ACC112 (cell line): ENCODE measurements at regions not wholly inside any gene's neighbourhood (a gene's known extent, or its start where the extent isn't known, plus 50 kb on each side); places are given as distances from the start of the nearest gene placed in this dataset.

Experiments used
- H2AFZ ChIP-seq: fragments of 200-600 bp; sonication (generic); one replicate; pipeline ENCODE4 v1.6.0; 2017; ENCODE audit warnings: antibody characterized with exemption, low read length; ENCODE audit not compliant: unreplicated experiment
- H3K27ac ChIP-seq: fragments of 200-600 bp; sonication (generic); 2 replicates; pipeline ENCODE4 v1.5.1; 2014; ENCODE audit warnings: low read depth, mild to moderate bottlenecking, antibody characterized with exemption, low read length, moderate library complexity
- H3K27me3 ChIP-seq: fragments of 200-600 bp; sonication (generic); 2 replicates; pipeline ENCODE4 v1.6.1; 2014; ENCODE audit warnings: mild to moderate bottlenecking, antibody characterized with exemption, low read length, moderate library complexity, mixed read lengths; ENCODE audit not compliant: insufficient read depth
- H3K36me3 ChIP-seq: fragments of 200-600 bp; sonication (generic); 2 replicates; pipeline ENCODE4 v1.6.1; 2016; ENCODE audit warnings: mild to moderate bottlenecking, antibody characterized with exemption, low read length, moderate library complexity, mixed read lengths; ENCODE audit not compliant: insufficient read depth
- H3K4me1 ChIP-seq: fragments of 200-600 bp; sonication (generic); one replicate; pipeline ENCODE4 v1.6.1; 2016; ENCODE audit warnings: low read length, mixed read lengths; ENCODE audit not compliant: insufficient read depth, unreplicated experiment, control insufficient read depth
- H3K4me3 ChIP-seq: fragments of 200-600 bp; sonication (generic); 2 replicates; pipeline ENCODE4 v1.5.1; 2014; ENCODE audit warnings: mild to moderate bottlenecking, low read depth, low read length
- H3K79me2 ChIP-seq: fragments of 200-600 bp; sonication (generic); one replicate; pipeline ENCODE4 v1.6.0; 2016; ENCODE audit warnings: low read length; ENCODE audit not compliant: control insufficient read depth, unreplicated experiment, insufficient read depth

- Histone ChIP-seq H3K79me2 (no peaks in the 10 kb centered on the region), H3K27ac (no peak overlapping the region), H3K27me3 (peaks cover 19% of the 10 kb centered on the region), H3K36me3 (no peaks in the 10 kb centered on the region), H3K4me1 (no peaks in the 10 kb centered on the region), H3K4me3 (no peak overlapping the region), H2AFZ (no peak overlapping the region)
Measured at GRCh38 chr5:99076723-99077640, 148.2 kb upstream of the CHD1 start.

GRCh38 chr5:99072846-99073245, 144.0 kb upstream of the CHD1 start:
- Histone ChIP-seq H3K4me1 (no peaks in the 10 kb centered on the region), H3K4me3 (no peak overlapping the region), H3K36me3 (no peaks in the 10 kb centered on the region), H3K27ac (no peak overlapping the region), H3K79me2 (no peaks in the 10 kb centered on the region), H2AFZ (no peak overlapping the region), H3K27me3 (no peaks in the 10 kb centered on the region)

GRCh38 chr5:99070822-99071221, 142.0 kb upstream of the CHD1 start:
- Histone ChIP-seq H2AFZ (no peak overlapping the region), H3K79me2 (no peaks in the 10 kb centered on the region), H3K36me3 (no peaks in the 10 kb centered on the region), H3K4me3 (no peak overlapping the region), H3K27me3 (no peaks in the 10 kb centered on the region), H3K27ac (no peak overlapping the region), H3K4me1 (no peaks in the 10 kb centered on the region)

GRCh38 chr5:99070362-99070761, 141.6 kb upstream of the CHD1 start:
- no peaks in the 10 kb centered on the region for H3K4me1 ChIP-seq
- H3K79me2 ChIP-seq, result no peaks in the 10 kb centered on the region
- no peaks in the 10 kb centered on the region for H3K36me3 ChIP-seq
- H2AFZ ChIP-seq, result no peak overlapping the region
- H3K27ac ChIP-seq, result no peak overlapping the region
- H3K4me3 ChIP-seq, result no peak overlapping the region
- no peaks in the 10 kb centered on the region for H3K27me3 ChIP-seq

- H3K27ac ChIP-seq, result no peak overlapping the region
- H3K27me3 ChIP-seq, result no peaks in the 10 kb centered on the region
- H2AFZ ChIP-seq, result no peak overlapping the region
- H3K4me1 ChIP-seq, result no peaks in the 10 kb centered on the region
- no peak overlapping the region for H3K4me3 ChIP-seq
- H3K79me2 ChIP-seq, result no peaks in the 10 kb centered on the region
- no peaks in the 10 kb centered on the region for H3K36me3 ChIP-seq
Measured at GRCh38 chr5:99068944-99069650, 140.3 kb upstream of the CHD1 start.

- Histone ChIP-seq H3K79me2 (no peaks in the 10 kb centered on the region), H2AFZ (no peak overlapping the region), H3K4me1 (peaks cover 22% of the 10 kb centered on the region), H3K27me3 (no peaks in the 10 kb centered on the region), H3K36me3 (no peaks in the 10 kb centered on the region), H3K27ac (no peak overlapping the region), H3K4me3 (no peak overlapping the region)
Measured at GRCh38 chr5:99063737-99064136, 134.9 kb upstream of the CHD1 start.

GRCh38 chr5:99061711-99062110, 132.9 kb upstream of the CHD1 start:
- no peaks in the 10 kb centered on the region for H3K27me3 ChIP-seq
- peak overlapping the region; percentile 39 for H3K27ac ChIP-seq
- H3K4me1 ChIP-seq, result peaks cover 22% of the 10 kb centered on the region
- H2AFZ ChIP-seq, result peak overlapping the region; percentile 89
- H3K79me2 ChIP-seq, result no peaks in the 10 kb centered on the region
- peak overlapping the region; percentile 14; the same call in 1 of the 2 replicates for H3K4me3 ChIP-seq
- no peaks in the 10 kb centered on the region for H3K36me3 ChIP-seq

GRCh38 chr5:99061299-99061698, 132.5 kb upstream of the CHD1 start:
- Histone ChIP-seq H3K4me1 (peaks cover 22% of the 10 kb centered on the region), H3K79me2 (no peaks in the 10 kb centered on the region), H3K27ac (peak overlapping the region; percentile 39), H3K4me3 (peak overlapping the region; percentile 14; the same call in 1 of the 2 replicates), H3K27me3 (no peaks in the 10 kb centered on the region), H2AFZ (peak overlapping the region; percentile 89), H3K36me3 (no peaks in the 10 kb centered on the region)

GRCh38 chr5:99060306-99061261, 131.8 kb upstream of the CHD1 start:
- Histone ChIP-seq H3K4me3 (peak overlapping the region; percentile 42), H2AFZ (peak overlapping the region; percentile 89), H3K36me3 (no peaks in the 10 kb centered on the region), H3K27ac (no peak overlapping the region), H3K27me3 (no peaks in the 10 kb centered on the region), H3K4me1 (peaks cover 22% of the 10 kb centered on the region), H3K79me2 (no peaks in the 10 kb centered on the region)

- Histone ChIP-seq H3K4me3 (no peak overlapping the region), H3K36me3 (no peaks in the 10 kb centered on the region), H3K27ac (no peak overlapping the region), H3K27me3 (no peaks in the 10 kb centered on the region), H2AFZ (no peak overlapping the region), H3K79me2 (no peaks in the 10 kb centered on the region), H3K4me1 (peaks cover 22% of the 10 kb centered on the region)
Measured at GRCh38 chr5:99059685-99060084, 130.9 kb upstream of the CHD1 start.
